ENCODE measurements at regions not wholly inside any gene's neighbourhood (a gene's known extent, or its start where the extent isn't known, plus 50 kb on each side); places are given as distances from the start of the nearest gene placed in this dataset.
"Not testable (repeated sequence)": the region's sequence is repeated elsewhere in the genome, so short reads cannot be mapped to it uniquely, and the experiment has no call there.

GRCh38 chr3:6425289-6425820 lies 435.6 kb upstream of the GRM7 start:
- no peaks in the 10 kb centered on the region for H3K36me3 ChIP-seq (replicated peaks; ENCODE audit: insufficient read depth, low read length)
- H3K27ac ChIP-seq (ENCODE audit: low read length) = no peak overlapping the region
- no peaks in the 10 kb centered on the region for H3K79me2 ChIP-seq (ENCODE audit: low read length)
- TF ChIP-seq CTCF (IDR thresholded peaks at IDR 0.05; ENCODE audit: low read length) (no peak), EZH2phosphoT487 (IDR thresholded peaks at IDR 0.05; ENCODE audit: low read length) (no peak), EZH2 (optimal IDR thresholded peaks at IDR 0.05; ENCODE audit: low read depth, low read length) (no peak)
- H3K9me3 ChIP-seq (replicated peaks; ENCODE audit: insufficient read depth, low read length) = no peaks in the 10 kb centered on the region
- H3K9ac ChIP-seq (ENCODE audit: low read length) = no peak overlapping the region
- H2AFZ ChIP-seq (ENCODE audit: low read length) = no peak overlapping the region
- H3F3A ChIP-seq (ENCODE audit: insufficient read depth, low read length) = no peaks in the 10 kb centered on the region
- H3K4me2 ChIP-seq (ENCODE audit: low read depth, low read length) = no peak overlapping the region
- no peaks in the 10 kb centered on the region for H3K27me3 ChIP-seq (replicated peaks; ENCODE audit: insufficient read depth, low read length)
- no peaks in the 10 kb centered on the region for H4K20me1 ChIP-seq (ENCODE audit: insufficient read depth, low read length)
- no peak overlapping the region for H3K4me3 ChIP-seq (ENCODE audit: low read length)
- DNase-seq = no peak
- H3K9me2 ChIP-seq (replicated peaks; ENCODE audit: insufficient read depth, low read length) = no peaks in the 10 kb centered on the region
- H3K4me1 ChIP-seq (ENCODE audit: low read length) = no peaks in the 10 kb centered on the region

GRCh38 chr3:6428276-6428675 lies 432.6 kb upstream of the GRM7 start:
- not testable (repeated sequence) for DNase-seq; H2AFZ ChIP-seq (ENCODE audit: low read length); H4K20me1 ChIP-seq (ENCODE audit: insufficient read depth, low read length); H3K9me2 ChIP-seq (replicated peaks; ENCODE audit: insufficient read depth, low read length); H3K27ac ChIP-seq (ENCODE audit: low read length); H3K4me2 ChIP-seq (ENCODE audit: low read depth, low read length); H3K27me3 ChIP-seq (replicated peaks; ENCODE audit: insufficient read depth, low read length); H3K4me1 ChIP-seq (ENCODE audit: low read length); H3K9me3 ChIP-seq (replicated peaks; ENCODE audit: insufficient read depth, low read length); H3K4me3 ChIP-seq (ENCODE audit: low read length); H3K9ac ChIP-seq (ENCODE audit: low read length); H3K79me2 ChIP-seq (ENCODE audit: low read length); H3K36me3 ChIP-seq (replicated peaks; ENCODE audit: insufficient read depth, low read length); H3F3A ChIP-seq (ENCODE audit: insufficient read depth, low read length)

GRCh38 chr3:6435951-6436350 lies 425.0 kb upstream of the GRM7 start:
- Histone ChIP-seq H2AFZ (ENCODE audit: low read length) (no peak overlapping the region), H3K9ac (ENCODE audit: low read length) (no peak overlapping the region), H3K79me2 (ENCODE audit: low read length) (no peaks in the 10 kb centered on the region), H3K9me2 (replicated peaks; ENCODE audit: insufficient read depth, low read length) (no peaks in the 10 kb centered on the region), H3K27me3 (replicated peaks; ENCODE audit: insufficient read depth, low read length) (no peaks in the 10 kb centered on the region), H3K4me1 (ENCODE audit: low read length) (no peaks in the 10 kb centered on the region), H3K4me2 (ENCODE audit: low read depth, low read length) (no peak overlapping the region), H3K36me3 (replicated peaks; ENCODE audit: insufficient read depth, low read length) (no peaks in the 10 kb centered on the region), H4K20me1 (ENCODE audit: insufficient read depth, low read length) (no peaks in the 10 kb centered on the region), H3K27ac (ENCODE audit: low read length) (no peak overlapping the region), H3K4me3 (ENCODE audit: low read length) (no peak overlapping the region), H3K9me3 (replicated peaks; ENCODE audit: insufficient read depth, low read length) (no peaks in the 10 kb centered on the region), H3F3A (ENCODE audit: insufficient read depth, low read length) (no peaks in the 10 kb centered on the region)
- TF ChIP-seq EZH2 (optimal IDR thresholded peaks at IDR 0.05; ENCODE audit: low read depth, low read length) (no peak), EZH2phosphoT487 (IDR thresholded peaks at IDR 0.05; ENCODE audit: low read length) (no peak), CTCF (IDR thresholded peaks at IDR 0.05; ENCODE audit: low read length) (no peak)
- no peak for DNase-seq

GRCh38 chr3:6437631-6438030 lies 423.3 kb upstream of the GRM7 start:
- Histone ChIP-seq H3K27ac (ENCODE audit: low read length) (no peak overlapping the region), H3K27me3 (replicated peaks; ENCODE audit: insufficient read depth, low read length) (no peaks in the 10 kb centered on the region), H4K20me1 (ENCODE audit: insufficient read depth, low read length) (no peaks in the 10 kb centered on the region), H3K4me1 (ENCODE audit: low read length) (no peaks in the 10 kb centered on the region), H3K79me2 (ENCODE audit: low read length) (no peaks in the 10 kb centered on the region), H3K4me3 (ENCODE audit: low read length) (no peak overlapping the region), H3K9me3 (replicated peaks; ENCODE audit: insufficient read depth, low read length) (no peaks in the 10 kb centered on the region), H2AFZ (ENCODE audit: low read length) (no peak overlapping the region), H3K9me2 (replicated peaks; ENCODE audit: insufficient read depth, low read length) (no peaks in the 10 kb centered on the region), H3K9ac (ENCODE audit: low read length) (no peak overlapping the region), H3K4me2 (ENCODE audit: low read depth, low read length) (no peak overlapping the region), H3F3A (ENCODE audit: insufficient read depth, low read length) (no peaks in the 10 kb centered on the region), H3K36me3 (replicated peaks; ENCODE audit: insufficient read depth, low read length) (no peaks in the 10 kb centered on the region)
- no peak for TF ChIP-seq EZH2 (optimal IDR thresholded peaks at IDR 0.05; ENCODE audit: low read depth, low read length)
- TF ChIP-seq CTCF (IDR thresholded peaks at IDR 0.05; ENCODE audit: low read length) = no peak
- no peak for TF ChIP-seq EZH2phosphoT487 (IDR thresholded peaks at IDR 0.05; ENCODE audit: low read length)
- DNase-seq = no peak
